ENCODE measurements at regions not wholly inside any gene's neighbourhood (a gene's known extent, or its start where the extent isn't known, plus 50 kb on each side); places are given as distances from the start of the nearest gene placed in this dataset.

GRCh38 chr2:58971511-58972360 is 730.6 kb upstream of the FANCL start:
- DNase-seq = no peak

- DNase-seq = no peak
These were observed 729.2 kb upstream of the FANCL start for GRCh38 chr2:58970365-58970764.

GRCh38 chr2:58968885-58969284 is 727.8 kb upstream of the FANCL start:
- DNase-seq = no peak

GRCh38 chr2:58967736-58968135 is 726.6 kb upstream of the FANCL start:
- DNase-seq = no peak

- no peak for DNase-seq
These were observed 724.5 kb upstream of the FANCL start for GRCh38 chr2:58965602-58966001.

- no peak for DNase-seq
These were observed 718.9 kb upstream of the FANCL start for GRCh38 chr2:58959996-58960395.

- no peak for DNase-seq
These were observed 716.2 kb upstream of the FANCL start for GRCh38 chr2:58957188-58957840.

- no peak for DNase-seq
These were observed 713.8 kb upstream of the FANCL start for GRCh38 chr2:58954880-58955385.

GRCh38 chr2:58951722-58952121 is 710.6 kb upstream of the FANCL start:
- no peak for DNase-seq

GRCh38 chr2:58950795-58951462 is 709.8 kb upstream of the FANCL start:
- no peak for DNase-seq

GRCh38 chr2:58939388-58939787 is 698.3 kb upstream of the FANCL start:
- no peak for DNase-seq

GRCh38 chr2:58938988-58939387 is 697.9 kb upstream of the FANCL start:
- no peak for DNase-seq

- no peak for DNase-seq
These were observed 691.7 kb upstream of the FANCL start for GRCh38 chr2:58932801-58933200.

- no peak for DNase-seq
These were observed 689.4 kb upstream of the FANCL start for GRCh38 chr2:58930537-58930936.

GRCh38 chr2:58928973-58929372 is 687.8 kb upstream of the FANCL start:
- no peak for DNase-seq

GRCh38 chr2:58928391-58928790 is 687.3 kb upstream of the FANCL start:
- no peak for DNase-seq

GRCh38 chr2:58926112-58926511 is 685.0 kb upstream of the FANCL start:
- DNase-seq = no peak

- DNase-seq = no peak
These were observed 684.6 kb upstream of the FANCL start for GRCh38 chr2:58925676-58926081.

GRCh38 chr2:58923869-58924268 is 682.7 kb upstream of the FANCL start:
- DNase-seq = no peak

GRCh38 chr2:58922245-58922644 is 681.1 kb upstream of the FANCL start:
- no peak for DNase-seq

- no peak for DNase-seq
These were observed 680.6 kb upstream of the FANCL start for GRCh38 chr2:58921676-58922075.

- no peak for DNase-seq
These were observed 678.9 kb upstream of the FANCL start for GRCh38 chr2:58920001-58920400.

GRCh38 chr2:58919316-58919715 is 678.2 kb upstream of the FANCL start:
- DNase-seq = no peak

GRCh38 chr2:58918141-58918540 is 677.0 kb upstream of the FANCL start:
- DNase-seq = no peak

Measured in NCI-H510A (cell line).